A673 (cell line): ENCODE measurements at regions not wholly inside any gene's neighbourhood (a gene's known extent, or its start where the extent isn't known, plus 50 kb on each side); places are given as distances from the start of the nearest gene placed in this dataset.

Experiments used
- CTCF ChIP-seq: fragments of 300-800, 200-600 bp; sonication (generic); conservative IDR thresholded peaks from 2 replicates; pipeline ENCODE4 v1.5.1; 2017; ENCODE audit warnings: low read depth, mild to moderate bottlenecking, antibody characterized with exemption, low read length, moderate library complexity, mixed read lengths
- EZH2 ChIP-seq: fragments of 200-600 bp; sonication (generic); IDR thresholded peaks from 2 replicates; pipeline ENCODE4 v1.6.1; 2017; ENCODE audit warnings: borderline replicate concordance, low read depth, mild to moderate bottlenecking, mixed read lengths, antibody characterized with exemption, low read length; ENCODE audit not compliant: poor library complexity, severe bottlenecking

- TF ChIP-seq EZH2 = no peak
- TF ChIP-seq CTCF = no peak
Observed at GRCh38 chr2:207308519-207309224, 142.9 kb upstream of the KLF7 start.
